ENCODE measurements at regions not wholly inside any gene's neighbourhood (a gene's known extent, or its start where the extent isn't known, plus 50 kb on each side); places are given as distances from the start of the nearest gene placed in this dataset.

GRCh38 chr5:155106221-155106620 is 92.7 kb downstream of the KIF4B start:
- no peak for TF ChIP-seq CTCF (IDR thresholded peaks at IDR 0.05 in 8 of 11, conservative IDR thresholded peaks at IDR 0.05 in 3 of 11)
- TF ChIP-seq POLR2A (IDR thresholded peaks at IDR 0.05), result no peak
- TF ChIP-seq POLR2AphosphoS5 (IDR thresholded peaks at IDR 0.05), result no peak
- no peak for DNase-seq
- H3K4me3 ChIP-seq, result no peak overlapping the region
- no peaks in the 10 kb centered on the region for H3K9me3 ChIP-seq
- H3K27me3 ChIP-seq (replicated peaks in 1 of 7), result peaks cover 0 to 6% (median 0%) of the 10 kb centered on the region in 7 donors
- no peak overlapping the region for H3K27ac ChIP-seq
- 79 to 91% (median 83%) methylated on average over 4 of the region's 4 CpGs for WGBS, 5 donors
- H3K36me3 ChIP-seq, result no peaks in the 10 kb centered on the region
- intact Hi-C loops (cut with DNase I; ENCODE audit: low total_unique reads), result no loop called here
- H3K4me1 ChIP-seq, result no peaks in the 10 kb centered on the region

- intact Hi-C loops (cut with DNase I; ENCODE audit: low total_unique reads), result no loop called here
- 56 to 79% (median 66%) methylated on average over 3 of the region's 3 CpGs for WGBS, 5 donors
Measured at GRCh38 chr5:155113888-155114287, 100.3 kb downstream of the KIF4B start.

GRCh38 chr5:155114655-155115054 is 101.1 kb downstream of the KIF4B start:
- 74 to 94% (median 91%) methylated on average over 7 to 25 of the region's 25 CpGs for WGBS, 5 donors

More at GRCh38 chr5:155113888-155114287, 100.3 kb downstream of the KIF4B start:
- peaks cover 0 to 14% (median 0%) of the 10 kb centered on the region in 8 donors for H3K9me3 ChIP-seq
- no peak for DNase-seq
- no peaks in the 10 kb centered on the region for H3K4me1 ChIP-seq
- no peak overlapping the region for H3K4me3 ChIP-seq
- no peak overlapping the region for H3K27ac ChIP-seq
- no peak for TF ChIP-seq POLR2A (IDR thresholded peaks at IDR 0.05)
- TF ChIP-seq CTCF (IDR thresholded peaks at IDR 0.05 in 8 of 11, conservative IDR thresholded peaks at IDR 0.05 in 3 of 11), result no peak
- TF ChIP-seq POLR2AphosphoS5 (IDR thresholded peaks at IDR 0.05), result no peak
- H3K27me3 ChIP-seq (replicated peaks in 1 of 7), result no peaks in the 10 kb centered on the region
- H3K36me3 ChIP-seq, result no peaks in the 10 kb centered on the region

More at GRCh38 chr5:155114655-155115054, 101.1 kb downstream of the KIF4B start:
- H3K4me1 ChIP-seq, result no peaks in the 10 kb centered on the region
- H3K9me3 ChIP-seq, result peaks cover 0 to 14% (median 0%) of the 10 kb centered on the region in 8 donors
- TF ChIP-seq POLR2A (IDR thresholded peaks at IDR 0.05) (no peak), CTCF (IDR thresholded peaks at IDR 0.05 in 8 of 11, conservative IDR thresholded peaks at IDR 0.05 in 3 of 11) (no peak), POLR2AphosphoS5 (IDR thresholded peaks at IDR 0.05) (no peak)
- H3K36me3 ChIP-seq, result no peaks in the 10 kb centered on the region
- no peaks in the 10 kb centered on the region for H3K27me3 ChIP-seq (replicated peaks in 1 of 7)
- DNase-seq, result no peak
- no peak overlapping the region for H3K4me3 ChIP-seq
- H3K27ac ChIP-seq, result no peak overlapping the region
- intact Hi-C loops (cut with DNase I; ENCODE audit: low total_unique reads), result no loop called here

Measured in spleen (tissue), 11 donors.